GM12892 (cell line): ENCODE measurements at regions not wholly inside any gene's neighbourhood (a gene's known extent, or its start where the extent isn't known, plus 50 kb on each side); places are given as distances from the start of the nearest gene placed in this dataset.

Source experiments
- POLR2A ChIP-seq: IDR thresholded peaks from 2 replicates; pipeline ENCODE4 v1.6.1; 2011; ENCODE audit warnings: low read depth, low read length, control low read depth
- POLR2AphosphoS5 ChIP-seq: IDR thresholded peaks from 2 replicates; pipeline ENCODE4 v1.6.1; 2011; ENCODE audit warnings: low read depth, low read length, control low read depth

DNA sequence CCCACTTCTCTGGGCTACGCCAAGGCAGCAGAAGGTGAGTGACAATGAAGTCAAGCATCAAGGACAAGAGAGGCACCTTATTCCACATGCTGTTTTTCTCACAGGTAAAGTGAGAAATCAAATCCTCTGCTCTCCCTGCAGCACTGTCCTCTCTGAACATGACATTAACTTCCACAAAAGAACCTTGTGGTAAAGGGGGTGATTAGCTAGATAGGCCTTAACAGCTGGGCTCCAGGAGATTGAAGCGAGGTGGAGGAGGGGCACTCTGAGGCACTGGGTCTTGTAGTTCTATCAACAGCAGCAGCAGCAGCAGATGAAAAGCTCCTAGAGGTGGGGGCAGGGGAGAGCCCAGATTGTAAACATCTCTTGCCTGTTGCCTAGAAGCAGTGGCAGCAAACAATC, 96.8 kb upstream of the CXXC4 start:
- TF ChIP-seq POLR2A = no peak
- no peak for TF ChIP-seq POLR2AphosphoS5
